COLO829 (cell line): ENCODE measurements at regions not wholly inside any gene's neighbourhood (a gene's known extent, or its start where the extent isn't known, plus 50 kb on each side); places are given as distances from the start of the nearest gene placed in this dataset.

Experiments
- DNase-seq: peaks from one replicate; pipeline ENCODE4 v3.0.0; 2012; ENCODE audit warnings: low spot score

- no peak for DNase-seq
Observed at GRCh38 chr7:18315241-18315640, 180.3 kb upstream of the HDAC9 start.

GRCh38 chr7:18317941-18318340, 177.6 kb upstream of the HDAC9 start:
- DNase-seq: no peak

GRCh38 chr7:18320422-18320821, 175.1 kb upstream of the HDAC9 start:
- no peak for DNase-seq

- DNase-seq: peak; percentile 63
Observed at GRCh38 chr7:18320971-18321567, 174.5 kb upstream of the HDAC9 start.

- no peak for DNase-seq
Observed at GRCh38 chr7:18330548-18330947, 165.0 kb upstream of the HDAC9 start.

GRCh38 chr7:18336626-18337025, 158.9 kb upstream of the HDAC9 start:
- DNase-seq: no peak

- no peak for DNase-seq
Observed at GRCh38 chr7:18337048-18337809, 158.3 kb upstream of the HDAC9 start.

GRCh38 chr7:18338910-18339523, 156.5 kb upstream of the HDAC9 start:
- no peak for DNase-seq

GRCh38 chr7:18341756-18342155, 153.8 kb upstream of the HDAC9 start:
- DNase-seq: no peak

GRCh38 chr7:18343047-18343446, 152.5 kb upstream of the HDAC9 start:
- no peak for DNase-seq

GRCh38 chr7:18344536-18344935, 151.0 kb upstream of the HDAC9 start:
- DNase-seq: no peak

GRCh38 chr7:18345641-18346234, 149.8 kb upstream of the HDAC9 start:
- DNase-seq: peak; percentile 30

- DNase-seq: no peak
Observed at GRCh38 chr7:18347170-18347569, 148.4 kb upstream of the HDAC9 start.

- no peak for DNase-seq
Observed at GRCh38 chr7:18350678-18351077, 144.9 kb upstream of the HDAC9 start.

GRCh38 chr7:18352339-18353255, 143.0 kb upstream of the HDAC9 start:
- DNase-seq: peak; percentile 74

GRCh38 chr7:18353339-18353738, 142.2 kb upstream of the HDAC9 start:
- DNase-seq: no peak

GRCh38 chr7:18354108-18355085, 141.2 kb upstream of the HDAC9 start:
- DNase-seq: no peak

- peak; percentile 76 for DNase-seq
Observed at GRCh38 chr7:18356191-18356645, 139.3 kb upstream of the HDAC9 start.

GRCh38 chr7:18357691-18358090, 137.9 kb upstream of the HDAC9 start:
- DNase-seq: peak; percentile 62

- no peak for DNase-seq
Observed at GRCh38 chr7:18361756-18362155, 133.8 kb upstream of the HDAC9 start.
